ENCODE measurements at regions not wholly inside any gene's neighbourhood (a gene's known extent, or its start where the extent isn't known, plus 50 kb on each side); places are given as distances from the start of the nearest gene placed in this dataset.
"Not testable (repeated sequence)": the region's sequence is repeated elsewhere in the genome, so short reads cannot be mapped to it uniquely, and the experiment has no call there.

DNA sequence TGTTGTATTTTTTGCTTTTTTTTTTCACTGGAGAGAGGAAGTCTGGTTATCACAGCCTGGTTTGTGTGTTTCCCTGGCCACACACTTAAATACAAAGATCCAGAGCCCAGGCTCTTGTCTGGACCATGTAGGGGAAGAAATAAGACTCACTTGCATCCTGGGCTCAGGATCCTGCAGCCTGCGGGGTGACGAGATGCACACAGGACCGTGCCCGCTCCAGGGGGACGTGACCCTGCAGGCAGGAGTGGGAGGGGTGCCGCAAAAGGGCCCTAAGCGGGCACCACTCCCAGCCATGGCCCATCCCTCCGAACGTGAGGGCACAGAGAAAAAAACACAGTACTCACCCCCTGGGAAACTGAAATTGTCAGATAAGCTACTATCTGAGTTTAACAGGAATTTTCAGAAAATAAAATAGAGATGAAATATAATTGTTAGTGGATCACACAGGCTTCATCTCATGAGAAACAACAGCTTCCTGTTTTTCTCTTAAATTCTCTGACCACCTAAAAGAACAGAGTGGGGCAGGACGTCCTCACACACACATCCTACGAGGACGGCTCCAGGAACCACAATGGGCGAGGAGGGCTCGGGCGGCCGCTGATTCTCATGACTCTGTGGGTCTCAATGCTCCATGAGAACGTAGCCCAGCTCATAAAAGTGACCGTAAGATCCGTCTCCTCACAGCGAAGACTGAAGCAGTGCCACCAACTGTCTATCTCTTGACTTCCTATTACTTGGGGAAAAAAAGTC lies 142.6 kb upstream of the ALKAL2 start:
- in situ Hi-C loops (cut with MboI; ENCODE audit: low sequenced_read_pairs in 4 of 4), result no loop called here
- intact Hi-C loops (cut with DNase I; ENCODE audit: low total_unique reads), result no loop called here
- H3K27me3 ChIP-seq, result no peaks in the 10 kb centered on the region
- no peak overlapping the region for H3K4me3 ChIP-seq
- no peaks in the 10 kb centered on the region for H3K36me3 ChIP-seq
- no peak for ATAC-seq
- DNase-seq, result no peak
- TF ChIP-seq POLR2A (IDR thresholded peaks at IDR 0.05), result no peak
- TF ChIP-seq, protein P1, sequence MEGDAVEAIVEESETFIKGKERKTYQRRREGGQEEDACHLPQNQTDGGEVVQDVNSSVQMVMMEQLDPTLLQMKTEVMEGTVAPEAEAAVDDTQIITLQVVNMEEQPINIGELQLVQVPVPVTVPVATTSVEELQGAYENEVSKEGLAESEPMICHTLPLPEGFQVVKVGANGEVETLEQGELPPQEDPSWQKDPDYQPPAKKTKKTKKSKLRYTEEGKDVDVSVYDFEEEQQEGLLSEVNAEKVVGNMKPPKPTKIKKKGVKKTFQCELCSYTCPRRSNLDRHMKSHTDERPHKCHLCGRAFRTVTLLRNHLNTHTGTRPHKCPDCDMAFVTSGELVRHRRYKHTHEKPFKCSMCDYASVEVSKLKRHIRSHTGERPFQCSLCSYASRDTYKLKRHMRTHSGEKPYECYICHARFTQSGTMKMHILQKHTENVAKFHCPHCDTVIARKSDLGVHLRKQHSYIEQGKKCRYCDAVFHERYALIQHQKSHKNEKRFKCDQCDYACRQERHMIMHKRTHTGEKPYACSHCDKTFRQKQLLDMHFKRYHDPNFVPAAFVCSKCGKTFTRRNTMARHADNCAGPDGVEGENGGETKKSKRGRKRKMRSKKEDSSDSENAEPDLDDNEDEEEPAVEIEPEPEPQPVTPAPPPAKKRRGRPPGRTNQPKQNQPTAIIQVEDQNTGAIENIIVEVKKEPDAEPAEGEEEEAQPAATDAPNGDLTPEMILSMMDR (IDR thresholded peaks at IDR 0.05 in 4 of 5, conservative IDR thresholded peaks at IDR 0.05 in 1 of 5), result no peak
- no peak overlapping the region for H3K27ac ChIP-seq
- H3K4me1 ChIP-seq, result no peaks in the 10 kb centered on the region
- H3K9me3 ChIP-seq, result no peaks in the 10 kb centered on the region

DNA sequence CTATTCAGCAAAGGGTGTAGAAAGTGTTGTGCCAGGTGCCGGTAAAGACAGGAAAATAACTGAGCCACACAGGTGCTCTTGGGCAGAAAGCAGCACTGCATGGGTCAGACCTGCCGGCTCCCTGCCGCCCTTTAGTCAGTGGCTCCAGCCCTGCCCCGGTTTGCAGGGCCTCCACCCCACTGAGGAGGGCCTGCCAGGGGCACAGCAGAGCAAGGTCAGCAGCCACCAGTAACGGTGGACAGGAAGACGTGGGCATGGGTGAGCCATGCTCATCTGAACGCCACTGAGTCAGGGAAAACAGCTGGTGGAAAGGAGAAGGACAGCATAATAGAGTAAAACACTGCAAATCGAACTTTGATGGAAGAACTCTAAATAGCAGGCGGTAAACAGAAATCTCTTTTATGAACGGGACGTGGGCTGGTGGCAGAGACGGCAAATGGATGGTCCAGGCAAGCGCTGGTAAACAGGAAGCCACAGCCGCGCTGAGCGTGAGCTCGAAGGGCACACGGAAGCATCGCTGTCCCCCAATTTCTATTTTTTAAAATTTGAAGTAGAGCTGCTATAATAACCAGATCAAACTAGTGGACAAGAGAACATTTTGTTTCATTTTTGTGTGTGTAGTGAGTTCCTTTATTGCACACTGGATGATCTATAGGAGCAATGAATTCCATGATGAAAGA lies 141.8 kb upstream of the ALKAL2 start:
- H3K4me1 ChIP-seq, result no peaks in the 10 kb centered on the region
- intact Hi-C loops (cut with DNase I; ENCODE audit: low total_unique reads), result no loop called here
- H3K27ac ChIP-seq, result no peak overlapping the region
- H3K36me3 ChIP-seq, result no peaks in the 10 kb centered on the region
- ATAC-seq, result no peak
- no peaks in the 10 kb centered on the region for H3K9me3 ChIP-seq
- no peak for DNase-seq
- no peak overlapping the region for H3K4me3 ChIP-seq
- in situ Hi-C loops (cut with MboI; ENCODE audit: low sequenced_read_pairs in 4 of 4), result no loop called here
- TF ChIP-seq, protein P1 (IDR thresholded peaks at IDR 0.05 in 4 of 5, conservative IDR thresholded peaks at IDR 0.05 in 1 of 5), result no peak
- no peak for TF ChIP-seq POLR2A (IDR thresholded peaks at IDR 0.05)
- no peaks in the 10 kb centered on the region for H3K27me3 ChIP-seq

DNA sequence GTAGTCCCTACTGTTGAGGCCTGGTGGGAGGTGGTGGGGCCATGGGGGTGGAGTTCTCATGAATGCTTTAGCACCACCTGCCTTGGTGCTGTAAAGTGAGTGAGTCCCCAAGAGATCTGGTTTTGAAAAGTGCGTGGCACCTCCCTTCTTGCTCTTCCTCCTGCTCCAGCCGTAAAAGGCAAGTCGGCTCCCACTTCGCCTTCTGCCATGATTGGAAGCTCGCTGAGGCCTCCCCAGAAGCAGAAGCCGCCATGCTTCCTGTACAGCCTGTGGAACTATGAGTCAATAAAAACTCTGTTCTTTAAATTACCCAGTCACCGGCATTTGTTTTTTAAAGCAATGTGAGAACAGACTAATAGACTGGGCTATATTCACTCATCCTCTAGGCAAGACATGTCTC lies 141.3 kb upstream of the ALKAL2 start:
- no peak overlapping the region for H3K4me3 ChIP-seq
- in situ Hi-C loops (cut with MboI; ENCODE audit: low sequenced_read_pairs in 4 of 4), result no loop called here
- H3K9me3 ChIP-seq, result no peaks in the 10 kb centered on the region
- DNase-seq (no peak), ATAC-seq (no peak)
- no peaks in the 10 kb centered on the region for H3K27me3 ChIP-seq
- H3K36me3 ChIP-seq, result no peaks in the 10 kb centered on the region
- intact Hi-C loops (cut with DNase I; ENCODE audit: low total_unique reads), result no loop called here
- H3K4me1 ChIP-seq, result no peaks in the 10 kb centered on the region
- TF ChIP-seq, protein P1 (IDR thresholded peaks at IDR 0.05 in 4 of 5, conservative IDR thresholded peaks at IDR 0.05 in 1 of 5), result no peak
- TF ChIP-seq POLR2A (IDR thresholded peaks at IDR 0.05), result no peak
- H3K27ac ChIP-seq, result no peak overlapping the region

DNA sequence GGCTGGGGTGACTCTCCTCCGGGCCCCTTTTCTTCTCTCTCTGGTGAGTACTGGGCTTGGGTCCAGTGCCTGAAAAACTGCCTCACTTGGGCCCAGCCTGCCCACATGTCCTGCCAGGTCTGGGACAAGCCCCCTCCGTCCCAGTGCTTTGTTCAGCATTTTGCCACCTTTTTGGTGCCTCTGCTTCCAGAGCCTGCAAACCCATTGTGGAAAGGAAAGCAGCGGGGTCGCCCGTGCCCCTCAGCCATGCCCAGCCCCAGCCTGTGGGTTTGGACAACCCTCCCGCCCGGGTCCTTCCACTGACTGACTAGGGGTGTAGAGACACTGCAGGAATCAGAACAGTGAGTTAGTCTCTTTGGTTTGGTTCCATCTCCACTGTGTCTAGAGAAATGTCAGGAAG lies 140.7 kb upstream of the ALKAL2 start:
- Histone ChIP-seq H3K9me3 (no peaks in the 10 kb centered on the region), H3K36me3 (no peaks in the 10 kb centered on the region), H3K27ac (no peak overlapping the region), H3K4me3 (no peak overlapping the region), H3K27me3 (no peaks in the 10 kb centered on the region), H3K4me1 (no peaks in the 10 kb centered on the region)
- in situ Hi-C loops (cut with MboI; ENCODE audit: low sequenced_read_pairs in 4 of 4), result no loop called here
- intact Hi-C loops (cut with DNase I; ENCODE audit: low total_unique reads), result no loop called here
- ATAC-seq (no peak), DNase-seq (no peak)
- TF ChIP-seq, protein P1 (IDR thresholded peaks at IDR 0.05 in 4 of 5, conservative IDR thresholded peaks at IDR 0.05 in 1 of 5), result no peak

DNA sequence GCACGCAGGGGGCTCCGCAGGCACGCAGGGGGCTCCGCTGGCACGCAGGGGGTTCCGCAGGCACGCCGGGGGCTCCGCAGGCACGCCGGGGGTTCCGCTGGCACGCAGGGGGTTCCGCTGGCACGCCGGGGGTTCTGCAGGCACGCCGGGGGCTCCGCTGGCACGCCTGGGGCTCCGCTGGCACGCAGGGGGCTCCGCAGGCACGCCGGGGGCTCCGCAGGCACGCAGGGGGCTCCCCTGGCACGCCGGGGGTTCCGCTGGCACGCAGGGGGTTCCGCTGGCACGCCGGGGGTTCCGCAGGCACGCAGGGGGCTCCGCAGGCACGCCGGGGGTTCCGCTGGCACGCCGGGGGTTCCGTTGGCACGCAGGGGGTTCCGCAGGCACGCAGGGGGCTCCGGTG lies 138.8 kb upstream of the ALKAL2 start:
- intact Hi-C loops (cut with DNase I; ENCODE audit: low total_unique reads); H3K27me3 ChIP-seq; H3K4me3 ChIP-seq; H3K27ac ChIP-seq; ATAC-seq; H3K36me3 ChIP-seq; H3K9me3 ChIP-seq; H3K4me1 ChIP-seq; in situ Hi-C loops (cut with MboI; ENCODE audit: low sequenced_read_pairs in 4 of 4); DNase-seq: not testable (repeated sequence)

Data from gastrocnemius medialis (tissue), 4 donors.